Tibial nerve (tissue), 4 donors: ENCODE measurements at regions not wholly inside any gene's neighbourhood (a gene's known extent, or its start where the extent isn't known, plus 50 kb on each side); places are given as distances from the start of the nearest gene placed in this dataset.

Experiments used
- EP300 ChIP-seq, 2 donors: sonication (generic); formaldehyde crosslinking; IDR thresholded peaks; one replicate each; pipeline ENCODE4 v1.6.1; 2017; ENCODE audit warnings: antibody characterized with exemption in 2 of 2, mild to moderate bottlenecking in 1 of 2
- POLR2A ChIP-seq, 2 donors: fragments of 450-650 bp; IDR thresholded peaks; one replicate each; pipeline ENCODE4 v1.6.1; 2017; ENCODE audit warnings: antibody characterized with exemption in 2 of 2, mild to moderate bottlenecking in 2 of 2, moderate library complexity in 2 of 2
- TF ChIP-seq, protein P1 (sequence below), 5 experiments: fragments of 200-600 bp in 3 of 5; fragments of 450-650 bp in 2 of 5; sonication (generic) in 3 of 5; IDR thresholded peaks; one replicate each; pipeline ENCODE4 v1.5.1; 2016 to 2019; ENCODE audit warnings: antibody characterized with exemption in 5 of 5, mild to moderate bottlenecking in 3 of 5, moderate library complexity in 2 of 5

DNA sequence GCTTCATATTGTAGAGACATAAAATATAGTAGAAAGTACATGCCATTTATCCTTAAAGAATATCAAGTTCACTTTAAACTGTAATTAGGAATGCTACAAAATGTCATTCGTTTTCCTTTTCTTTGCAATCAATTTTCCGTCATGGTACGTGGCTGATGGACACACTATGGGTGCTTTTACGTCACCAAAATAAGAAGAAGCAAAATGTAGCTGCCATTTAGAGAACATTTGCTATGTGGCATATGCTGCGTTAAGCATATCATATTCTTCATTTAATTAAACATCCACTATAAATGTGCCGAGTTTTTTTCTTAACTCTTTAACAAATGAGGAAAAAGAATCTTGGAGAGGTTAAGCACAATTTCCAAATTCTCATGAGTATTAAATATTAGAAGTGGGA is 1358.5 kb upstream of the NXPH2 start:
- TF ChIP-seq, protein P1, sequence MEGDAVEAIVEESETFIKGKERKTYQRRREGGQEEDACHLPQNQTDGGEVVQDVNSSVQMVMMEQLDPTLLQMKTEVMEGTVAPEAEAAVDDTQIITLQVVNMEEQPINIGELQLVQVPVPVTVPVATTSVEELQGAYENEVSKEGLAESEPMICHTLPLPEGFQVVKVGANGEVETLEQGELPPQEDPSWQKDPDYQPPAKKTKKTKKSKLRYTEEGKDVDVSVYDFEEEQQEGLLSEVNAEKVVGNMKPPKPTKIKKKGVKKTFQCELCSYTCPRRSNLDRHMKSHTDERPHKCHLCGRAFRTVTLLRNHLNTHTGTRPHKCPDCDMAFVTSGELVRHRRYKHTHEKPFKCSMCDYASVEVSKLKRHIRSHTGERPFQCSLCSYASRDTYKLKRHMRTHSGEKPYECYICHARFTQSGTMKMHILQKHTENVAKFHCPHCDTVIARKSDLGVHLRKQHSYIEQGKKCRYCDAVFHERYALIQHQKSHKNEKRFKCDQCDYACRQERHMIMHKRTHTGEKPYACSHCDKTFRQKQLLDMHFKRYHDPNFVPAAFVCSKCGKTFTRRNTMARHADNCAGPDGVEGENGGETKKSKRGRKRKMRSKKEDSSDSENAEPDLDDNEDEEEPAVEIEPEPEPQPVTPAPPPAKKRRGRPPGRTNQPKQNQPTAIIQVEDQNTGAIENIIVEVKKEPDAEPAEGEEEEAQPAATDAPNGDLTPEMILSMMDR (IDR thresholded peaks at IDR 0.05), result no peak
- TF ChIP-seq EP300 (IDR thresholded peaks at IDR 0.05) (no peak), POLR2A (IDR thresholded peaks at IDR 0.05) (no peak)
